ENCODE measurements at regions not wholly inside any gene's neighbourhood (a gene's known extent, or its start where the extent isn't known, plus 50 kb on each side); places are given as distances from the start of the nearest gene placed in this dataset.

DNA sequence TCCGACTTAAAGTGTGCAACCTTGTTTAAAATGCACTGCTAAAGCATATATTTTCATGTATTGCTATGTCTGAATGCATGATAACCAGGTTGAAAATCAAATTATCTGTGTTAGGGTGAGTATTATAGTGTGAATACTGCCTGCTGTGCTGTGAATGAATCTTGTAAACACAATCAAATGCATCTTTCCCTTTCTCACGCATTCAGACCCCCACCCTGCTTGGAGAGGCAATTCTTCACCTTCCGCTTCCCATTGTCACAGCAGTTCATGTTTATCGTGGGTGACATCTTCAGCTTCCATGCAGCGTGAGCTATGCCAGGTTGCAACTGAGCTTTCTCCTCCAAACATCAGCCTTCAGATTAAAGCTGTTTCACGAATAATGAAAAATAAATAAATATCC, 418.0 kb downstream of the MEIS1 start:
- TF ChIP-seq RAD21 (IDR thresholded peaks at IDR 0.05; ENCODE audit: low read depth) (no peak), CEBPB (IDR thresholded peaks at IDR 0.05) (no peak), YY1 (IDR thresholded peaks at IDR 0.05; ENCODE audit: low read depth) (no peak), CREB1 (IDR thresholded peaks at IDR 0.05; ENCODE audit: low read depth) (no peak), FOXM1 (IDR thresholded peaks at IDR 0.05; ENCODE audit: borderline replicate concordance, low read depth) (no peak)

All from Ishikawa (cell line).